MG63 (cell line): ENCODE measurements at regions not wholly inside any gene's neighbourhood (a gene's known extent, or its start where the extent isn't known, plus 50 kb on each side); places are given as distances from the start of the nearest gene placed in this dataset.
A peak's percentile ranks its signal among the peaks of the same experiment; 100 is the strongest.
"Not testable (repeated sequence)": the region's sequence is repeated elsewhere in the genome, so short reads cannot be mapped to it uniquely, and the experiment has no call there.

Experiments
- DNase-seq: peaks from one replicate; pipeline ENCODE4 v3.0.0-alpha.2; 2020
- H3K27me3 ChIP-seq: fragments of 250-450 bp; sonication (Bioruptor Pico); 2 replicates; pipeline ENCODE4 v1.5.1; 2020; ENCODE audit warnings: mild to moderate bottlenecking, moderate library complexity
- H3K36me3 ChIP-seq: fragments of 250-450 bp; sonication (Bioruptor Pico); 2 replicates; pipeline ENCODE4 v1.5.1; 2020; ENCODE audit warnings: mild to moderate bottlenecking, moderate library complexity
- H3K4me3 ChIP-seq: fragments of 250-450 bp; sonication (Bioruptor Pico); 2 replicates; pipeline ENCODE4 v1.5.1; 2020; ENCODE audit warnings: mild to moderate bottlenecking, moderate library complexity
- H3K9me3 ChIP-seq: fragments of 250-450 bp; sonication (Bioruptor Pico); 2 replicates; pipeline ENCODE4 v1.5.1; 2020; ENCODE audit warnings: mild to moderate bottlenecking, moderate library complexity

- Histone ChIP-seq H3K4me3 (no peak overlapping the region), H3K36me3 (no peaks in the 10 kb centered on the region), H3K9me3 (no peaks in the 10 kb centered on the region; the same call in 1 of the 2 replicates), H3K27me3 (no peaks in the 10 kb centered on the region)
- no peak for DNase-seq
Observed at GRCh38 chr13:83470133-83470797, 412.0 kb downstream of the SLITRK1 start.

GRCh38 chr13:83453723-83454122 lies 428.6 kb downstream of the SLITRK1 start:
- Histone ChIP-seq H3K36me3 (no peaks in the 10 kb centered on the region), H3K27me3 (no peaks in the 10 kb centered on the region), H3K4me3 (no peak overlapping the region), H3K9me3 (no peaks in the 10 kb centered on the region)
- DNase-seq: no peak

GRCh38 chr13:83453300-83453699 lies 429.0 kb downstream of the SLITRK1 start:
- DNase-seq: no peak
- no peaks in the 10 kb centered on the region for H3K9me3 ChIP-seq
- H3K27me3 ChIP-seq: no peaks in the 10 kb centered on the region
- H3K36me3 ChIP-seq: no peaks in the 10 kb centered on the region
- no peak overlapping the region for H3K4me3 ChIP-seq

GRCh38 chr13:83452292-83452950 lies 429.9 kb downstream of the SLITRK1 start:
- H3K36me3 ChIP-seq: no peaks in the 10 kb centered on the region
- DNase-seq: no peak
- H3K4me3 ChIP-seq: no peak overlapping the region
- no peaks in the 10 kb centered on the region for H3K27me3 ChIP-seq
- no peaks in the 10 kb centered on the region for H3K9me3 ChIP-seq

GRCh38 chr13:83450591-83450990 lies 431.7 kb downstream of the SLITRK1 start:
- Histone ChIP-seq H3K9me3 (no peaks in the 10 kb centered on the region), H3K4me3 (no peak overlapping the region), H3K27me3 (no peaks in the 10 kb centered on the region), H3K36me3 (no peaks in the 10 kb centered on the region)
- DNase-seq: no peak

- DNase-seq: no peak
- Histone ChIP-seq H3K27me3 (no peaks in the 10 kb centered on the region), H3K36me3 (no peaks in the 10 kb centered on the region), H3K9me3 (no peaks in the 10 kb centered on the region), H3K4me3 (no peak overlapping the region)
Observed at GRCh38 chr13:83449668-83450395, 432.4 kb downstream of the SLITRK1 start.

- Histone ChIP-seq H3K27me3 (no peaks in the 10 kb centered on the region), H3K4me3 (no peak overlapping the region), H3K9me3 (no peaks in the 10 kb centered on the region), H3K36me3 (no peaks in the 10 kb centered on the region)
- no peak for DNase-seq
Observed at GRCh38 chr13:83440465-83440864, 441.8 kb downstream of the SLITRK1 start.

GRCh38 chr13:83439464-83439863 lies 442.8 kb downstream of the SLITRK1 start:
- H3K9me3 ChIP-seq, H3K4me3 ChIP-seq, H3K27me3 ChIP-seq, H3K36me3 ChIP-seq, DNase-seq: not testable (repeated sequence)

GRCh38 chr13:83423861-83424260 lies 458.4 kb downstream of the SLITRK1 start:
- H3K36me3 ChIP-seq: no peaks in the 10 kb centered on the region
- no peak overlapping the region for H3K4me3 ChIP-seq
- H3K9me3 ChIP-seq: peaks cover 11% of the 10 kb centered on the region
- DNase-seq: no peak
- H3K27me3 ChIP-seq: no peaks in the 10 kb centered on the region

GRCh38 chr13:83423381-83423780 lies 458.9 kb downstream of the SLITRK1 start:
- no peaks in the 10 kb centered on the region for H3K36me3 ChIP-seq
- H3K4me3 ChIP-seq: no peak overlapping the region
- no peak for DNase-seq
- no peaks in the 10 kb centered on the region for H3K27me3 ChIP-seq
- peaks cover 10% of the 10 kb centered on the region; the same call in 1 of the 2 replicates for H3K9me3 ChIP-seq

- no peak overlapping the region for H3K4me3 ChIP-seq
- no peak for DNase-seq
- no peaks in the 10 kb centered on the region for H3K36me3 ChIP-seq
- no peaks in the 10 kb centered on the region for H3K9me3 ChIP-seq
- H3K27me3 ChIP-seq: no peaks in the 10 kb centered on the region
Observed at GRCh38 chr13:83414393-83414792, 467.9 kb downstream of the SLITRK1 start.

GRCh38 chr13:83386609-83387008 lies 495.7 kb downstream of the SLITRK1 start:
- H3K36me3 ChIP-seq: no peaks in the 10 kb centered on the region
- H3K27me3 ChIP-seq: no peaks in the 10 kb centered on the region
- no peak for DNase-seq
- no peak overlapping the region for H3K4me3 ChIP-seq
- H3K9me3 ChIP-seq: no peaks in the 10 kb centered on the region

GRCh38 chr13:83378908-83379307 lies 503.4 kb downstream of the SLITRK1 start:
- no peaks in the 10 kb centered on the region for H3K36me3 ChIP-seq
- no peak for DNase-seq
- H3K9me3 ChIP-seq: no peaks in the 10 kb centered on the region
- no peak overlapping the region for H3K4me3 ChIP-seq
- H3K27me3 ChIP-seq: no peaks in the 10 kb centered on the region

GRCh38 chr13:83377491-83377890 lies 504.8 kb downstream of the SLITRK1 start:
- Histone ChIP-seq H3K9me3 (no peaks in the 10 kb centered on the region), H3K27me3 (no peaks in the 10 kb centered on the region), H3K4me3 (no peak overlapping the region), H3K36me3 (no peaks in the 10 kb centered on the region)
- DNase-seq: peak; percentile 43

GRCh38 chr13:83372786-83373185 lies 509.5 kb downstream of the SLITRK1 start:
- Histone ChIP-seq H3K36me3 (no peaks in the 10 kb centered on the region), H3K27me3 (no peaks in the 10 kb centered on the region), H3K9me3 (no peaks in the 10 kb centered on the region), H3K4me3 (no peak overlapping the region)
- no peak for DNase-seq

- Histone ChIP-seq H3K9me3 (no peaks in the 10 kb centered on the region), H3K4me3 (no peak overlapping the region), H3K36me3 (no peaks in the 10 kb centered on the region), H3K27me3 (no peaks in the 10 kb centered on the region)
- no peak for DNase-seq
Observed at GRCh38 chr13:83365723-83366122, 516.6 kb downstream of the SLITRK1 start.

GRCh38 chr13:83355041-83355440 lies 527.2 kb downstream of the SLITRK1 start:
- H3K36me3 ChIP-seq: no peaks in the 10 kb centered on the region
- no peaks in the 10 kb centered on the region for H3K27me3 ChIP-seq
- no peak overlapping the region for H3K4me3 ChIP-seq
- DNase-seq: no peak
- no peaks in the 10 kb centered on the region for H3K9me3 ChIP-seq

- no peak for DNase-seq
- no peak overlapping the region for H3K4me3 ChIP-seq
- H3K27me3 ChIP-seq: no peaks in the 10 kb centered on the region
- no peaks in the 10 kb centered on the region for H3K9me3 ChIP-seq
- H3K36me3 ChIP-seq: no peaks in the 10 kb centered on the region
Observed at GRCh38 chr13:83352391-83352790, 529.9 kb downstream of the SLITRK1 start.
